Activated T-cell treated with anti-CD3 and anti-CD28 coated beads, Interleukin-2, amount 50 U/mL, for 24 hours (primary cell): ENCODE measurements at regions not wholly inside any gene's neighbourhood (a gene's known extent, or its start where the extent isn't known, plus 50 kb on each side); places are given as distances from the start of the nearest gene placed in this dataset.
"Not testable (repeated sequence)": the region's sequence is repeated elsewhere in the genome, so short reads cannot be mapped to it uniquely, and the experiment has no call there.

Experiments used
- DNase-seq: peaks from one replicate; pipeline ENCODE4 v3.0.0-alpha.2; 2020
- H3K27ac Mint-ChIP-seq: 2 replicates; pipeline ENCODE4 v1.8.0; 2020; ENCODE audit warnings: mild to moderate bottlenecking, mixed read lengths
- H3K27me3 Mint-ChIP-seq: 2 replicates; pipeline ENCODE4 v1.8.0; 2020; ENCODE audit warnings: mixed read lengths
- H3K36me3 Mint-ChIP-seq: 2 replicates; pipeline ENCODE4 v1.8.0; 2020; ENCODE audit warnings: low read depth, mixed read lengths
- H3K4me1 Mint-ChIP-seq: 2 replicates; pipeline ENCODE4 v1.8.0; 2020; ENCODE audit warnings: low read depth, mixed read lengths
- H3K4me3 Mint-ChIP-seq: 2 replicates; pipeline ENCODE4 v1.8.0; 2020; ENCODE audit warnings: mild to moderate bottlenecking, moderate library complexity, mixed read lengths
- H3K9me3 Mint-ChIP-seq: 2 replicates; pipeline ENCODE4 v1.8.0; 2020; ENCODE audit warnings: mixed read lengths

- peak; percentile 37 for DNase-seq
- Mint-ChIP-seq H3K4me3 (no peak overlapping the region), H3K27ac (peak overlapping the region; percentile 77)
These were observed 178.4 kb downstream of the PSMG1 start for GRCh38 chr21:39004634-39005501.

GRCh38 chr21:39003982-39004633 lies 179.1 kb downstream of the PSMG1 start:
- Mint-ChIP-seq H3K4me1 (peaks cover 36% of the 10 kb centered on the region), H3K27ac (peak overlapping the region; percentile 31), H3K36me3 (no peaks in the 10 kb centered on the region), H3K4me3 (no peak overlapping the region), H3K9me3 (no peaks in the 10 kb centered on the region), H3K27me3 (peaks cover 8% of the 10 kb centered on the region)
- no peak for DNase-seq

More at GRCh38 chr21:39004634-39005501, 178.4 kb downstream of the PSMG1 start:
- Mint-ChIP-seq H3K4me1 (peaks cover 31% of the 10 kb centered on the region), H3K36me3 (no peaks in the 10 kb centered on the region), H3K9me3 (no peaks in the 10 kb centered on the region), H3K27me3 (peaks cover 4% of the 10 kb centered on the region)

DNA sequence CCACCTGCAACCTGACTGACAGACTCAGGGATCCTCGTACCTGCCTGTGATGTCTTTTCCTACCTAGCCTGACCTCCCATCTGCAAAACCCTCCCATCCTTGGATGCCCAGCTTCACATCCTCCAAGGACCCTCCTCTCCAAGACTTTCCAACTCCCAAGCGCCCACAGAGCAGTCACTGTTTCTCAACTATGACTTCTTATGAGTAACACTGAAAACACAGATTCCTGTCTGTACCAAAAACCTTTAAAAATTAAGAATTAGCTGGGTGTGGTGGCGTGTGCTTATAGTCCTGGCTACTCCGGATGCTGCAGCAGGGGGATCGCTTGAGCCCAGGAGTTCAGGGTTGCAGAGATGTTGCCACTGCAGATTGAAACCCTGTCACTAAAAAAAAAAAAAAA lies 181.9 kb downstream of the PSMG1 start:
- no peak for DNase-seq
- H3K4me1 Mint-ChIP-seq = peaks cover 37% of the 10 kb centered on the region
- peaks cover 22% of the 10 kb centered on the region for H3K27me3 Mint-ChIP-seq
- no peaks in the 10 kb centered on the region for H3K36me3 Mint-ChIP-seq
- no peaks in the 10 kb centered on the region for H3K9me3 Mint-ChIP-seq
- no peak overlapping the region for H3K27ac Mint-ChIP-seq
- no peak overlapping the region for H3K4me3 Mint-ChIP-seq

- peaks cover 37% of the 10 kb centered on the region for H3K4me1 Mint-ChIP-seq
- H3K27me3 Mint-ChIP-seq = peaks cover 22% of the 10 kb centered on the region
- H3K36me3 Mint-ChIP-seq = no peaks in the 10 kb centered on the region
- H3K9me3 Mint-ChIP-seq = no peaks in the 10 kb centered on the region
- peak overlapping the region; percentile 75 for H3K27ac Mint-ChIP-seq
- no peak for DNase-seq
- H3K4me3 Mint-ChIP-seq = no peak overlapping the region
These were observed 182.8 kb downstream of the PSMG1 start for GRCh38 chr21:39000496-39000895.

GRCh38 chr21:38999161-38999560 lies 184.1 kb downstream of the PSMG1 start:
- Mint-ChIP-seq H3K36me3 (no peaks in the 10 kb centered on the region), H3K27me3 (peaks cover 22% of the 10 kb centered on the region), H3K9me3 (no peaks in the 10 kb centered on the region), H3K27ac (no peak overlapping the region), H3K4me1 (peaks cover 25% of the 10 kb centered on the region), H3K4me3 (no peak overlapping the region)
- no peak for DNase-seq

DNA sequence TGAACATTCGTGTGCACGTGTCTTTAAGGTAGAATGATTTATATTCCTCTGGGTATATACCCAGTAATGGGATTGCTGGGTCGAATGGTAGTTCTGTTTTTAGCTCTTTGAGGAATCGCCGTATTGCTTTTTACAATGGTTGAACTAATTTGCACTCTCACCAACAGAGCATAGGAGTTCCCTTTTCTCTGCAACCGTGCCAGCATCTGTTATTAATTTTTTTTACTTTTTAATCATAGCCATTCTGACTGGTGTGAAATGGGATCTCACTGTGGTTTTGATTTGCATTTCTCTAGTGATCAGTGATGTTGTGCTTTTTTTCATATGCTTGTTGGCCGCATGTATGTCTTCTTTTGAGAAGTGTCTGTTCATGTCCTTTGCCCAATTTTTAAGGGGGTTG lies 185.0 kb downstream of the PSMG1 start:
- not testable (repeated sequence) for H3K27ac Mint-ChIP-seq, H3K4me3 Mint-ChIP-seq, DNase-seq, H3K36me3 Mint-ChIP-seq, H3K9me3 Mint-ChIP-seq
- peaks cover 18% of the 10 kb centered on the region for H3K4me1 Mint-ChIP-seq
- H3K27me3 Mint-ChIP-seq = peaks cover 22% of the 10 kb centered on the region

DNA sequence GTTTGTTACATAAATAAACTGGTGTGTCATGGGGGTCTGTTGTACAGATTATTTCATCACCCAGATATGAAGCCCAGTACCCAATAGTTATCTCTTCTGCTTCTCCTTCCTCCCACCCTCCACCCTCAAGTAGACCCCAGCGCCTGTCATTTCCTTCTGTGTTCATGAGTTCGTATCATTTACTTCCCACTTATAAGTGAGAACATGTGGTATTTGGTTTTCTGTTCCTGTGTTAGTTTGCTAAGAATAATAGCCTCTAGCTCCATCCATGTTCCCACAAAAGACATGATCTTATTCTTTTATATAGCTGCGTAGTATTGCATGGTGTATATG lies 185.4 kb downstream of the PSMG1 start:
- Mint-ChIP-seq H3K4me1 (peaks cover 18% of the 10 kb centered on the region), H3K27me3 (peaks cover 22% of the 10 kb centered on the region)
- H3K36me3 Mint-ChIP-seq, H3K4me3 Mint-ChIP-seq, H3K9me3 Mint-ChIP-seq, H3K27ac Mint-ChIP-seq, DNase-seq: not testable (repeated sequence)

GRCh38 chr21:38997051-38997842 lies 186.0 kb downstream of the PSMG1 start:
- H3K4me3 Mint-ChIP-seq = no peak overlapping the region
- H3K27ac Mint-ChIP-seq = no peak overlapping the region
- H3K4me1 Mint-ChIP-seq = peaks cover 18% of the 10 kb centered on the region
- H3K27me3 Mint-ChIP-seq = peaks cover 22% of the 10 kb centered on the region
- H3K36me3 Mint-ChIP-seq = no peaks in the 10 kb centered on the region
- no peak for DNase-seq
- H3K9me3 Mint-ChIP-seq = no peaks in the 10 kb centered on the region

GRCh38 chr21:38996355-38996754 lies 186.9 kb downstream of the PSMG1 start:
- H3K4me1 Mint-ChIP-seq = peaks cover 17% of the 10 kb centered on the region
- H3K27me3 Mint-ChIP-seq = peaks cover 21% of the 10 kb centered on the region
- H3K9me3 Mint-ChIP-seq = no peaks in the 10 kb centered on the region
- H3K27ac Mint-ChIP-seq = no peak overlapping the region
- H3K36me3 Mint-ChIP-seq = no peaks in the 10 kb centered on the region
- no peak overlapping the region for H3K4me3 Mint-ChIP-seq
- no peak for DNase-seq

DNA sequence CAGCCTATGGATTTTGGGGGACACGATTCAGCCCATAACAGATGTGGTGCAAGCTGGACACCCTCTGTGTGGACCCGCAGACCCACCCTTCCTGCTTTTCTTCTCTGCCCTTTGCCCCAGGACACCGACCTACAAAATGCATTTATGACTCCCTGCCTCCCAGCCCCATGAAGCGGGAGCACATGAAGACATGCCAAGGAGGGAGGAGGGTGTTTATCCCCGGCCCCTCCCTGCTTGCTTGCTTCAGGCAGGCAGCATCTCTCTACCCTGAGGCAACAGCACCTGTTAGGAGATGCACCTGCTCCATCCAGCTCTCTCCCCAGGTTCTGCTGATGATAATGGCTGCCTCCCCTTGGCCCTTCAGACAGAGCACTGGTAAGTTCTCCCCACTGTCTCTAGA lies 187.5 kb downstream of the PSMG1 start:
- Mint-ChIP-seq H3K9me3 (no peaks in the 10 kb centered on the region), H3K27ac (no peak overlapping the region), H3K36me3 (no peaks in the 10 kb centered on the region), H3K4me3 (no peak overlapping the region), H3K27me3 (peaks cover 21% of the 10 kb centered on the region), H3K4me1 (peaks cover 14% of the 10 kb centered on the region)
- no peak for DNase-seq

- no peaks in the 10 kb centered on the region for H3K9me3 Mint-ChIP-seq
- no peak overlapping the region for H3K27ac Mint-ChIP-seq
- no peak overlapping the region for H3K4me3 Mint-ChIP-seq
- no peak for DNase-seq
- H3K27me3 Mint-ChIP-seq = peaks cover 26% of the 10 kb centered on the region
- H3K4me1 Mint-ChIP-seq = peaks cover 8% of the 10 kb centered on the region
- H3K36me3 Mint-ChIP-seq = no peaks in the 10 kb centered on the region
These were observed 188.1 kb downstream of the PSMG1 start for GRCh38 chr21:38995071-38995669.

DNA sequence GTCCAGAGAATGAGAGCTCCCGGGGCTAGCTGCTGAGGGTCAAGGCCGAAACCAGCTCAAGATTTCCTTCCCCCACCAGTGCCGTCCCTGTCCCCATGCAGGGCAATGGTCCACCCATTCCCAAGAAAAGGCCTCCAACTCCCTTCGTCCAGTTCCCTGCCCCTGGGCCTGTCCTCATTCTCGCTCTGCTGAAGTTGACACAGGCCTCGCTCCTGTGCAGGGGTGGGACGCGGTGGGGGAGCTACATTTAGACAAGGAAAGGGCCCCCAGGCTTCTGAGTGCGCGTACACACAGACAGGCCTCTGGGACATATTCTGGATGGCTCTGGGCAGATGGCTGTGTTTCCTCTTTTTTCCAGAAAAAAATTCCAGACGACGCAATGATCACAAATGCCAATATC lies 188.3 kb downstream of the ETS2 start:
- H3K27ac Mint-ChIP-seq = no peak overlapping the region
- DNase-seq = no peak
- H3K4me1 Mint-ChIP-seq = peaks cover under 1% of the 10 kb centered on the region
- H3K9me3 Mint-ChIP-seq = no peaks in the 10 kb centered on the region
- no peaks in the 10 kb centered on the region for H3K36me3 Mint-ChIP-seq
- peaks cover 33% of the 10 kb centered on the region for H3K27me3 Mint-ChIP-seq
- H3K4me3 Mint-ChIP-seq = no peak overlapping the region

DNA sequence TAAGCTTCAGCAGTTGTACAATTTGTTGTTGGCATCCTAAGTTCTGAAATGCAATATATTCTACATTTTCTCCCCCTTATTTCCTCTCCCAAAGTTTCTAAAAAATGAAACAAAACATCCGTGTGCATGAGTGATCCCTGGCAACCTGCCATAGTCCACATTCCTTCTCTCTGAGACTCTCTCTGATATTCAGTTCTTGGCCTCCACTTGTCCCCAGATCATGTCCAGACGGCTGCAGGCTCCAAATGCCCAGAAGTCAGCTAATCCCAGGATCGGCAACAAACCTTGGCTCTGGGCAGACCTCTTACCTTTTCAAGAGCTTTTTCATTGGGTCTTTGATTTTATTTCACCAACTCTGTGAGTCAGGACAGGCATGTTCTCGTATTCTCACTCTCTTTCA lies 187.8 kb downstream of the ETS2 start:
- Mint-ChIP-seq H3K9me3 (no peaks in the 10 kb centered on the region), H3K27ac (no peak overlapping the region), H3K27me3 (peaks cover 36% of the 10 kb centered on the region), H3K36me3 (no peaks in the 10 kb centered on the region), H3K4me1 (no peaks in the 10 kb centered on the region), H3K4me3 (no peak overlapping the region)
- no peak for DNase-seq

DNA sequence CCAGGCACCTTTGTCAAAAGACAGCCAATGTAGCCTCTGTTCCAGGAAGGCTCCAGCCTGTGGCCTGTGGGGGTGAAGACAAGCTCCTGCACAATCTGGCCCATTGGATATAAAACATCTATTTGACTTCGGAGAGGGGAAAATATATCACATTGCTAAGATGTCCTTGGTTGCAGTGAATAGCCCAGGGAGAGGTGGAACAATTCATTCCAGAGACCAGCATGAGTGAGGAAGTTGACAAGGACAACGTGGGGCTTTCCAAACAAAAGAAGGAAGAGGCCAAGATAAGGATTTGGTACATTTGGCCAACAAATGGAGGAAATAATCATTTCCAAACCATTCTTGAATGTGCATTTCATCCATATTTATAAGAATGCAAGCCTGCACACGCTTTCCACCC lies 187.0 kb downstream of the ETS2 start:
- no peak overlapping the region for H3K27ac Mint-ChIP-seq
- H3K4me3 Mint-ChIP-seq = no peak overlapping the region
- H3K27me3 Mint-ChIP-seq = peaks cover 36% of the 10 kb centered on the region
- no peaks in the 10 kb centered on the region for H3K9me3 Mint-ChIP-seq
- no peak for DNase-seq
- no peaks in the 10 kb centered on the region for H3K36me3 Mint-ChIP-seq
- H3K4me1 Mint-ChIP-seq = no peaks in the 10 kb centered on the region
